GM18907 (cell line): ENCODE measurements at regions not wholly inside any gene's neighbourhood (a gene's known extent, or its start where the extent isn't known, plus 50 kb on each side); places are given as distances from the start of the nearest gene placed in this dataset.

Source experiments
- ATAC-seq: cut with Tn5 transposase; IDR thresholded peaks from one replicate; pipeline ENCODE4 v1.9.1; 2021; ENCODE audit warnings: mild to moderate bottlenecking, moderate library complexity; ENCODE audit not compliant: unreplicated experiment

GRCh38 chr2:193980599-193980998 lies 1676.4 kb upstream of the SLC39A10 start:
- ATAC-seq: no peak

- no peak for ATAC-seq
Measured at GRCh38 chr2:193973781-193974180, 1683.2 kb upstream of the SLC39A10 start.

GRCh38 chr2:193966590-193966989 lies 1690.4 kb upstream of the SLC39A10 start:
- ATAC-seq: no peak

- no peak for ATAC-seq
Measured at GRCh38 chr2:193965263-193965662, 1691.8 kb upstream of the SLC39A10 start.

GRCh38 chr2:193963472-193964119 lies 1693.4 kb upstream of the SLC39A10 start:
- ATAC-seq: peak; percentile 72

GRCh38 chr2:193946806-193947205 lies 1710.2 kb upstream of the SLC39A10 start:
- no peak for ATAC-seq

- no peak for ATAC-seq
Measured at GRCh38 chr2:193943406-193943960, 1713.5 kb upstream of the SLC39A10 start.

GRCh38 chr2:193935114-193935513 lies 1721.9 kb upstream of the SLC39A10 start:
- no peak for ATAC-seq

GRCh38 chr2:193929131-193929530 lies 1727.9 kb upstream of the SLC39A10 start:
- ATAC-seq: no peak

- ATAC-seq: no peak
Measured at GRCh38 chr2:193907561-193907960, 1712.8 kb upstream of the TMEFF2 start.

- ATAC-seq: no peak
Measured at GRCh38 chr2:193900292-193900691, 1705.6 kb upstream of the TMEFF2 start.

- no peak for ATAC-seq
Measured at GRCh38 chr2:193895226-193895625, 1700.5 kb upstream of the TMEFF2 start.

GRCh38 chr2:193894081-193894480 lies 1699.3 kb upstream of the TMEFF2 start:
- no peak for ATAC-seq

GRCh38 chr2:193891023-193891422 lies 1696.3 kb upstream of the TMEFF2 start:
- peak; percentile 47 for ATAC-seq

GRCh38 chr2:193885419-193885818 lies 1690.7 kb upstream of the TMEFF2 start:
- no peak for ATAC-seq

- ATAC-seq: no peak
Measured at GRCh38 chr2:193883820-193884219, 1689.1 kb upstream of the TMEFF2 start.

GRCh38 chr2:193876980-193877379 lies 1682.2 kb upstream of the TMEFF2 start:
- no peak for ATAC-seq

- no peak for ATAC-seq
Measured at GRCh38 chr2:193869564-193869963, 1674.8 kb upstream of the TMEFF2 start.

GRCh38 chr2:193868833-193869232 lies 1674.1 kb upstream of the TMEFF2 start:
- no peak for ATAC-seq

GRCh38 chr2:193868132-193868531 lies 1673.4 kb upstream of the TMEFF2 start:
- no peak for ATAC-seq

GRCh38 chr2:193867454-193867853 lies 1672.7 kb upstream of the TMEFF2 start:
- no peak for ATAC-seq

GRCh38 chr2:193861557-193861956 lies 1666.8 kb upstream of the TMEFF2 start:
- ATAC-seq: no peak

GRCh38 chr2:193847991-193848390 lies 1653.3 kb upstream of the TMEFF2 start:
- ATAC-seq: no peak
